SKM-1 treated with dmso at 0.1 percent for 144 hours (cell line): ENCODE measurements at regions not wholly inside any gene's neighbourhood (a gene's known extent, or its start where the extent isn't known, plus 50 kb on each side); places are given as distances from the start of the nearest gene placed in this dataset.
"Not testable (repeated sequence)": the region's sequence is repeated elsewhere in the genome, so short reads cannot be mapped to it uniquely, and the experiment has no call there.

Experiments
- DNase-seq: peaks from one replicate; lab custom pipeline; 2025; ENCODE audit not compliant: unreplicated experiment; lab: John Stamatoyannopoulos, UW

DNA sequence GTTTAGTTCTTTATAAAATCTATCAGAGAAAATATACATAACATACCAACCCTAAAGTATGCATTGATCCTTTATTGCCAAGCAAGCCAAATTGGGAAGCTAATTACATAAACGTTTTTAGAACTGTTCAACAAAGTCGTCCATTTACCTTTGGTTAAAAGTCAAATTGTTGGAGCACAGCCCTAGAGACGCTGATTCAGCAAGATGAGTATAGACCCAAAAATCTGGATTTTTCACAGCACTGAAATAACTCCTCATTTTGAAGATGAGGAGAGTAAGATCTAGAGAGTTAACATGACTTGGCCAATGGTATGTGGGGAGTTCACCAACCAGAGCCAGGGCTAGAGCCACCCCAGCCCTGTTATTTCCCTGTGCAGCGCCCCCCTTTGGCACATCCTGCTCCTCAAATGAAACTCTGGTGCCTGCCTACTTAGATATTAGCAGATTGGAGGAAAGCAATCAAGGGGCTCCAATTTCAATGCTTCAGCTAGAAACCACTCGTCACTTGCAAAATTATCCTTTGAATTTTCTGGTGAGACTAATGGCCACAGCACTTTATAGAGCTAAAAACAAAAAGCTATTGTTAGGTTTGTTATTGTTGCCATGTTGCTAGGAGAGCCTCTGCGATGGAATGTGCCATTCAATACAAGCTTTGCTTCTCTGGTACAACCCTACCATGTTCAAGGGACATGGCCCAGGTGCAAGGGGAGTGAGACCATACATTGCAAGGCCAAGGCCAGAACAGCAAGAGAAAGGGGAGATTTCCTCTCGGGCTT lies 132.6 kb upstream of the ZEB1 start:
- no peak for DNase-seq

- DNase-seq = no peak
Measured at GRCh38 chr10:31187182-31187581, 131.8 kb upstream of the ZEB1 start.

GRCh38 chr10:31187607-31188210 lies 131.3 kb upstream of the ZEB1 start:
- DNase-seq = no peak

DNA sequence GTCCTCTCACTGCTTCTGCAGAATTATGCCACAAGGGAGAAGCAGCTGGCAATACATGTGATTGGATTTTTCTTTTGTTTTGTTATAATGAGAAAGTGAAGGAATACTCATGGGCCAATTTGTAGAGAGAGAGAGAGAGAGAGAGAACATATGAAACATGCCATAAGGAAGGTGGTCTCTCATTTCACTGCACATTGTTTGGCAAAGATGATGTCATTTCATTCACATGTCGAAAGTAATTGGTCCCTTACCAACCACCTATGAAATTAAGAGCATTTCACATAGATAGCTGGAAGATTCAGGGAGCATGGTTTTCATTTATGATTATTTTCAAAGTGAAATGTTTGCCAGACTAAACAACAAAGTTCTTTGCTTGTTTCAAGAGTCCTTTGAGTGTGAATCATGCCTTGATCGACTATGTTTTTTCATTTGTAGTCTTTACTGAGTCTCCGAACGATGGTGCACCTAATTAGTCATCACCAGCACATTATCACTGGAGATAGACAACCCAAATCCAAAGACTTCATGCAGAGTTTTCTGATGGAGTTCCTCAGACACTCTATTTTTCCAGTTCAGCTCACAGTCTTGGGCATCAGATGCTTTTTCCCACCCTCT lies 130.1 kb upstream of the ZEB1 start:
- DNase-seq = no peak

- DNase-seq = no peak
Measured at GRCh38 chr10:31190488-31190887, 128.5 kb upstream of the ZEB1 start.

- DNase-seq = no peak
Measured at GRCh38 chr10:31192475-31192874, 126.5 kb upstream of the ZEB1 start.

DNA sequence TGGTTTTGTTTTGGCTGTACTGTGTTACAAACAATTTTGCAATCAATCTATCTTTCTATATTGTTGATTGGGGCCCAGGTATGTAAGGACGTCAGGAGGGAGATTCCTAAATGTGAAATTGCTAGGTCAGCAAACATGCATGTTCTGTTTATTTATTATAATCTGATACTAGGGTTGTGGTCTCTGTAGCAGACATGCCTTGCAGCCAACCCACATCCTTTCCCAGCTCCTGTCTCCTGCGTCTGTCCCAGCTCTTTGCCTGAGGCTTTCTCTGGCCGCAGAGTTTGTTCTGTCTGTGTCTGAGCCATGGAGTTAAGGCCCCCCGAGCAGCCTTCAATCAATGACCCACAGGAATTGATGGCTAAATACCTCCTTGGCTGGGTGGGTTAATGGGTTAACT lies 124.0 kb upstream of the ZEB1 start:
- no peak for DNase-seq

GRCh38 chr10:31197886-31198285 lies 121.1 kb upstream of the ZEB1 start:
- no peak for DNase-seq

DNA sequence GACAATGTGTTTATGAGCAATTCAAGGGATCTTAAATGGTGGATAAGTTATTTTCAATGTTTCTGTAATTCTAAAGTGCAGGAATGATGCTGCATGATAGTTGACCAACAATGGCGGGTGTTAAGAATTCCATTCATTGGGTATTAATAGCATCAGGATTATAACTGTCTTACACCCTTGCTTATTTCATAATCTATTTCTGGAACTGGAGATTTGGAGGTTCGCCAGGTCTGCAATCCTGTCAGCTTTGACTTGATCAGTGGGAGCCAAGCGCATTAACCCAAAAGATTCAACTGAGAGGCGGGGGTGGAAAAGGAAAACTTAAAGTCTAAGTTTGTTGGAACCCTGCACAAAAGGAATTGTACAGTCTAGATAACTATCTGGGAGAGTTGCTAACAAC lies 114.9 kb upstream of the ZEB1 start:
- no peak for DNase-seq

DNA sequence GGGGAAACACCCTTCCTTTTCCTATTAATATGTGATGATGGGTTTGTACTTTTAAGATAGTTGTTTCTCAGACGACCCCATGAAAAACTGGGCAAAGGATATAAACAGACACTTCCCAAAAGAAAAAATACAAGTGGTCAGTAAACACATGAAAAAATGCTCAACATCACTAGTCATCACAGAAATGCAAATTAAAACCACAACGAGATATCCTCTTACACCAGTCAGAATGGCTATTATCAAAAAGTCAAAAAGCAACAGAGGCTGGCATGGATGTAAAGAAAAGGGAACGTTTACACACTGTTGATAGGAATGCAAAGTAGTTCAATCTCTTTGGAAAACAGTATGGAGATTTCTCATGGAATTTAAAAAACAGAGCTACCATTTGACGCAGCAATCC lies 111.4 kb upstream of the ZEB1 start:
- no peak for DNase-seq

- no peak for DNase-seq
Measured at GRCh38 chr10:31209478-31209877, 109.5 kb upstream of the ZEB1 start.

GRCh38 chr10:31210190-31210589 lies 108.8 kb upstream of the ZEB1 start:
- DNase-seq = no peak

GRCh38 chr10:31213959-31214358 lies 105.1 kb upstream of the ZEB1 start:
- no peak for DNase-seq

GRCh38 chr10:31215052-31215451 lies 104.0 kb upstream of the ZEB1 start:
- peak; percentile 80 for DNase-seq

DNA sequence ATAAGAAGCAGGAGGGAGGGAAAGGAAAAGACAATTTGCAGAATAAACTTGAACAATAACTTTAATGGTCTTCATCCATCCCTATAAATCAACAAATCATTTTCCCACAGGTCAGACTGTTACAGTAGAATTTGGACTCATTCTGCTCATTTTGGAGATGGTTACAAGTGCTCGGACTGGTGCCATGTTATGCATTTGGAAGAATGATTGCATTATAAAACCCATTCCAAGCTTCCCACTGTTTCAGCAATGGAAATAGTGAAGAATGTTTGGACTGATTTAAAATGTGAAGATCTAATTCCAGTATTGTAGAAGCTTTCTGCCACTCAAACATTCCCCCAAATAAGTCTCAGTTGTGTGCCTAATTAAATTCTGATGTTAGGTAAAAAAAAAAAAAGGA lies 99.7 kb upstream of the ZEB1 start:
- no peak for DNase-seq

DNA sequence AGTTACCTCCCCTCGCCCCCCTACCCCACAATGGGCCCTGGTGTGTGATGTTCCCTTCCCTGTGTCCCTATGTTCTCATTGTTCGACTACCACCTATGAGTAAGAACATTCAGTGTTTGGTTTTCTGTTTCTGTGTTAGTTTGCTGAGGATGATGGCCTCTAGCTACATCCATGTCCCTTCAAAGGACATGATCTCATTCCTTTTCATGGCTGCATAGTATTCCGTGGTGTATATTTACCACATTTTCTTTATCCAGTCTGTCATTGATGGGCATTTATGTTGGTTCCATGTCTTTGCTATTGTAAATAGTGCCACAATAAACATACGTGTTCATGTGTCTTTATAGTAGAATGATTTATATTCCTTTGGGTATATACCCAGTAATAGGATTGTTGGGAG lies 90.2 kb upstream of the ZEB1 start:
- not testable (repeated sequence) for DNase-seq

GRCh38 chr10:31239961-31240360 lies 79.1 kb upstream of the ZEB1 start:
- no peak for DNase-seq

DNA sequence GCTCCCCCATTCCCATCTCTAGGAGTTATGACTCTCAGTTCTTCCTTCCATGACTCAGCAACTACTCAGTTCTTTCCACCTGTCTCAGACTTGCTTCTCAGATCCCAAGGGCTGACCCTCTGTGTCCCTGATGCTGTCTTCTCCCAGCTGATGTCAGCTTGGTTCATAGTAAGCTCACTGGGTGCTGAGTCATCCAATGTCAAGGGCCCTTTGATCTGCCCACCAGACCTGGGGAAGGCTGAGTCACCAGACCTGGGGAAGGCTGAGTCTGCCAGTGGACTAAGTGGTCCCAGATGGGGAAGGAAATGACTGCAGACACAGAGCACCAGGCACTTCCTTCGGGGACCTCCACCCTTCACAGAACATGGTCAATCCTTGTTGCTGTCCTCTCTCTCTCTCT lies 76.1 kb upstream of the ZEB1 start:
- no peak for DNase-seq

- not testable (repeated sequence) for DNase-seq
Measured at GRCh38 chr10:31251118-31251517, 67.9 kb upstream of the ZEB1 start.

DNA sequence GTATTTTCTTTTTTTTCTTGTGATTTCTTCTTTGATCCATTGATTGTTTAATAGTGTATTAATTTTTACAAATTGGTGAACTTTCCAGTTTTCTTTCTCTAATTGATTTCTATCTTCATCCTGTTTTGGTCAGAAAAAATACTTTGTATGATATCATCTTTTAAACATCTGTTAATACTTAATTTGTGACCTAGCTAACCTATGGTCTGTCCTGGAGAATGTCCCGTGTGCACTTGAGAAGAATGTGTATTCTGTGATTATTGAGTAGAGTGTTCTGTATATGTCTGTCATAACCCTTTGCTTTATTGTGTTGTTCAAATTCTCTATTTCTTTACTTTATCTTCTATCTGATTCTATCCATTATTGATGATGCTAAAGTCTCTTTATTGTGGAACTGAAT lies 65.8 kb upstream of the ZEB1 start:
- no peak for DNase-seq

DNA sequence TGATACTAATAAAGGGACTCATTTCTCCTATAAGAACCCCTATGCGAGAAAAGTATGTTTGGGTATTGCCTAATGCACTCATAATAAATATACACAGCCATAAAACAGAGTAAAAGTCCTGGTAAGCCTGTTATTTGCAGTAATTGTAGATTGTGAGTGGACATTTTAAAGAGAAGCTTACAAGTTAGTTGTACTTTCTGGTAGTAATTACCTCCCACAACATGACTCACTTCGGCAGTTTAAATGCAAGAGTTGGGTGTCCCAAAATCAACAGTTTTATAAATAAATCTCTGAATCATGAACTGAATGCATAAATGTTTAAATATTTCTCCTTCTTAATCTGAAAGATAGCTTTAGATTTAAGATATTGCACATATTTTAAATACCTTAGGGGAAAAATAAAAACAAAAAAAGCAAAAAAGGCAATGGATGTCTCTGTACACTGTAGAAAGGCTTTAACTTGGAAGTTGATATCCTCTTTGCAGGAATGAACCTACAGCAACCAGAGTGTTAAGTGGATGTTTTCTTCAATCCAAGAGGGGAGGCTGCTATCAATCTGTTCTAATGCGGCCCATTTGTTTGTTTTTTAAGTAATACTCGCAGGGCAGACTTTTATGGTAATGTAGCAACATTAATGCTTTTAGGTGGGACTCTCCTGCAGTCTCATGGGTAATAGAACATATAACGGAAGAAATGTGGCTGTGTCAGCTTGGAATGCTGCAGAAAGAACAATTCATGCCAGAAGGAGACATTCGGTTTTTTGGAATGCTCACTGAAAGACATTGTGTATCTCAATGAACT lies 57.3 kb upstream of the ZEB1 start:
- DNase-seq = no peak

- no peak for DNase-seq
Measured at GRCh38 chr10:31262672-31263071, 56.3 kb upstream of the ZEB1 start.
